C4-2B (cell line): ENCODE measurements at regions not wholly inside any gene's neighbourhood (a gene's known extent, or its start where the extent isn't known, plus 50 kb on each side); places are given as distances from the start of the nearest gene placed in this dataset.

Source experiments
- ZFX ChIP-seq: fragments of 450-650 bp; IDR thresholded peaks from 2 replicates; pipeline ENCODE4 v1.6.1; 2017
- TF ChIP-seq, protein P1 (sequence below): fragments of 450-650 bp; conservative IDR thresholded peaks from 2 replicates; pipeline ENCODE4 v1.5.1; 2017; ENCODE audit warnings: mild to moderate bottlenecking

DNA sequence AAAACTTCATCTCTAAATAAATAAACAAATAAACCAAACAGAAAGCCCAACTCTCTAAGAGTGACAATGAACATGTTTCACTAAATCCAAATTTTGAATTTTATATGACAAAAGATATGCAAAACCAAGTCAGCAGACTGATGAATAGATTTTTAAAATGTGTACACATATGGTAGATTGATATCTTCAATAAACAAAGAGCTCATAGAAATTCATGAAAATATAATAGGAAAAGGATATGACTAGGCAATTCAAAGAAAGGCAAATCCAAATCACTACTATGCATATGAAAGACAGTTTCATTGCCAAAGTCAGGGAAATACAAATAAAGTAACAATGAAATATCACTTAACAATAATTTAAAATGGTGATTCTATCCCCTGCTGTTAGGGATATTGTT is 63.7 kb upstream of the NBEA start:
- TF ChIP-seq, protein P1, sequence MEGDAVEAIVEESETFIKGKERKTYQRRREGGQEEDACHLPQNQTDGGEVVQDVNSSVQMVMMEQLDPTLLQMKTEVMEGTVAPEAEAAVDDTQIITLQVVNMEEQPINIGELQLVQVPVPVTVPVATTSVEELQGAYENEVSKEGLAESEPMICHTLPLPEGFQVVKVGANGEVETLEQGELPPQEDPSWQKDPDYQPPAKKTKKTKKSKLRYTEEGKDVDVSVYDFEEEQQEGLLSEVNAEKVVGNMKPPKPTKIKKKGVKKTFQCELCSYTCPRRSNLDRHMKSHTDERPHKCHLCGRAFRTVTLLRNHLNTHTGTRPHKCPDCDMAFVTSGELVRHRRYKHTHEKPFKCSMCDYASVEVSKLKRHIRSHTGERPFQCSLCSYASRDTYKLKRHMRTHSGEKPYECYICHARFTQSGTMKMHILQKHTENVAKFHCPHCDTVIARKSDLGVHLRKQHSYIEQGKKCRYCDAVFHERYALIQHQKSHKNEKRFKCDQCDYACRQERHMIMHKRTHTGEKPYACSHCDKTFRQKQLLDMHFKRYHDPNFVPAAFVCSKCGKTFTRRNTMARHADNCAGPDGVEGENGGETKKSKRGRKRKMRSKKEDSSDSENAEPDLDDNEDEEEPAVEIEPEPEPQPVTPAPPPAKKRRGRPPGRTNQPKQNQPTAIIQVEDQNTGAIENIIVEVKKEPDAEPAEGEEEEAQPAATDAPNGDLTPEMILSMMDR = no peak
- TF ChIP-seq ZFX = no peak
